ENCODE measurements at regions not wholly inside any gene's neighbourhood (a gene's known extent, or its start where the extent isn't known, plus 50 kb on each side); places are given as distances from the start of the nearest gene placed in this dataset.
"Not testable (repeated sequence)": the region's sequence is repeated elsewhere in the genome, so short reads cannot be mapped to it uniquely, and the experiment has no call there.

- Mint-ChIP-seq H3K4me1 (peaks cover 12 to 34% (median 25%) of the 10 kb centered on the region in 3 donors), H3K27ac (no peak overlapping the region), H3K36me3 (peaks cover 6 to 9% of the 10 kb centered on the region in 2 donors), H3K4me3 (peak overlapping the region in 7 of 8 donors; percentile 6 to 87 (median 73)), H3K27me3 (peaks cover 42 to 65% (median 51%) of the 10 kb centered on the region in 3 donors), H3K9me3 (peaks cover 5 to 13% (median 9%) of the 10 kb centered on the region in 7 donors)
- ATAC-seq (ENCODE audit: low read depth in 2 of 2) (no peak), DNase-seq (no peak)
These were observed 135.2 kb upstream of the C11orf58 start for GRCh38 chr11:16603245-16603644.

GRCh38 chr11:16598906-16599305, 139.5 kb upstream of the C11orf58 start:
- H3K4me3 Mint-ChIP-seq, result no peak overlapping the region
- H3K27me3 Mint-ChIP-seq, result peaks cover 29 to 47% (median 37%) of the 10 kb centered on the region in 3 donors
- H3K9me3 Mint-ChIP-seq, result peaks cover 0 to 4% (median 0%) of the 10 kb centered on the region in 7 donors

GRCh38 chr11:16598032-16598431, 140.4 kb upstream of the C11orf58 start:
- peaks cover 28 to 38% (median 33%) of the 10 kb centered on the region in 3 donors for H3K27me3 Mint-ChIP-seq
- no peak overlapping the region for H3K27ac Mint-ChIP-seq

More at GRCh38 chr11:16598906-16599305, 139.5 kb upstream of the C11orf58 start:
- H3K4me1 Mint-ChIP-seq, result peaks cover 4 to 7% (median 4%) of the 10 kb centered on the region in 3 donors
- H3K36me3 Mint-ChIP-seq, result no peaks in the 10 kb centered on the region
- DNase-seq, result no peak
- H3K27ac Mint-ChIP-seq, result no peak overlapping the region
- ATAC-seq (ENCODE audit: low read depth in 2 of 2), result no peak

GRCh38 chr11:16596231-16596630, 142.2 kb upstream of the C11orf58 start:
- Mint-ChIP-seq H3K36me3 (no peaks in the 10 kb centered on the region), H3K9me3 (peaks cover 0 to 2% (median 0%) of the 10 kb centered on the region in 7 donors), H3K27ac (peak overlapping the region in 1 of 6 donors; percentile 12), H3K27me3 (peaks cover 13 to 25% (median 22%) of the 10 kb centered on the region in 3 donors), H3K4me1 (no peaks in the 10 kb centered on the region), H3K4me3 (no peak overlapping the region)
- ATAC-seq (ENCODE audit: low read depth in 2 of 2), result no peak
- no peak for DNase-seq

More at GRCh38 chr11:16598032-16598431, 140.4 kb upstream of the C11orf58 start:
- no peak for ATAC-seq (ENCODE audit: low read depth in 2 of 2)
- Mint-ChIP-seq H3K4me3 (no peak overlapping the region), H3K4me1 (no peaks in the 10 kb centered on the region), H3K36me3 (no peaks in the 10 kb centered on the region), H3K9me3 (peaks cover 0 to 3% (median 0%) of the 10 kb centered on the region in 7 donors)
- no peak for DNase-seq

- ATAC-seq (ENCODE audit: low read depth in 2 of 2) (no peak), DNase-seq (no peak)
- Mint-ChIP-seq H3K4me3 (no peak overlapping the region), H3K36me3 (no peaks in the 10 kb centered on the region), H3K27ac (no peak overlapping the region), H3K4me1 (no peaks in the 10 kb centered on the region), H3K9me3 (peaks cover 0 to 3% (median 0%) of the 10 kb centered on the region in 7 donors), H3K27me3 (peaks cover 0 to 10% (median 2%) of the 10 kb centered on the region in 3 donors)
These were observed 147.3 kb upstream of the C11orf58 start for GRCh38 chr11:16591157-16591556.

GRCh38 chr11:16587670-16588069, 150.8 kb upstream of the C11orf58 start:
- Mint-ChIP-seq H3K27me3 (peaks cover 0 to 3% (median 0%) of the 10 kb centered on the region in 3 donors), H3K9me3 (peaks cover 0 to 3% (median 0%) of the 10 kb centered on the region in 7 donors), H3K4me3 (no peak overlapping the region), H3K4me1 (no peaks in the 10 kb centered on the region), H3K36me3 (no peaks in the 10 kb centered on the region), H3K27ac (no peak overlapping the region)
- no peak for ATAC-seq (ENCODE audit: low read depth in 2 of 2)
- DNase-seq, result no peak

- peak overlapping the region in 1 of 6 donors; percentile 25 for H3K27ac Mint-ChIP-seq
- H3K4me3 Mint-ChIP-seq, result no peak overlapping the region
- no peaks in the 10 kb centered on the region for H3K4me1 Mint-ChIP-seq
- H3K27me3 Mint-ChIP-seq, result peaks cover 0 to 4% (median 0%) of the 10 kb centered on the region in 3 donors
- H3K36me3 Mint-ChIP-seq, result no peaks in the 10 kb centered on the region
- ATAC-seq (ENCODE audit: low read depth in 2 of 2), result no peak
- peaks cover 0 to 4% (median 0%) of the 10 kb centered on the region in 7 donors for H3K9me3 Mint-ChIP-seq
- DNase-seq, result no peak
These were observed 153.9 kb upstream of the C11orf58 start for GRCh38 chr11:16584569-16584968.

GRCh38 chr11:16581078-16581477, 157.4 kb upstream of the C11orf58 start:
- not testable (repeated sequence) for H3K27ac Mint-ChIP-seq

GRCh38 chr11:16577490-16577889, 161.0 kb upstream of the C11orf58 start:
- Mint-ChIP-seq H3K4me3 (no peak overlapping the region), H3K9me3 (peaks cover 0 to 11% (median 0%) of the 10 kb centered on the region in 7 donors), H3K27me3 (peaks cover 0 to 5% (median 0%) of the 10 kb centered on the region in 3 donors), H3K27ac (no peak overlapping the region), H3K36me3 (no peaks in the 10 kb centered on the region), H3K4me1 (no peaks in the 10 kb centered on the region)
- ATAC-seq (ENCODE audit: low read depth in 2 of 2) (no peak), DNase-seq (no peak)

More at GRCh38 chr11:16581078-16581477, 157.4 kb upstream of the C11orf58 start:
- H3K4me1 Mint-ChIP-seq; H3K36me3 Mint-ChIP-seq; H3K9me3 Mint-ChIP-seq; DNase-seq; H3K4me3 Mint-ChIP-seq; H3K27me3 Mint-ChIP-seq; ATAC-seq (ENCODE audit: low read depth in 2 of 2): not testable (repeated sequence)

GRCh38 chr11:16574889-16575288, 163.6 kb upstream of the C11orf58 start:
- not testable (repeated sequence) for H3K4me3 Mint-ChIP-seq; H3K27me3 Mint-ChIP-seq; ATAC-seq (ENCODE audit: low read depth in 2 of 2); DNase-seq; H3K27ac Mint-ChIP-seq; H3K4me1 Mint-ChIP-seq; H3K9me3 Mint-ChIP-seq; H3K36me3 Mint-ChIP-seq

- no peak for ATAC-seq (ENCODE audit: low read depth in 2 of 2)
- no peak overlapping the region for H3K27ac Mint-ChIP-seq
- no peak overlapping the region for H3K4me3 Mint-ChIP-seq
- peaks cover 0 to 8% (median 0%) of the 10 kb centered on the region in 7 donors for H3K9me3 Mint-ChIP-seq
- no peaks in the 10 kb centered on the region for H3K36me3 Mint-ChIP-seq
- peaks cover 0 to 4% (median 0%) of the 10 kb centered on the region in 3 donors for H3K27me3 Mint-ChIP-seq
- no peaks in the 10 kb centered on the region for H3K4me1 Mint-ChIP-seq
- no peak for DNase-seq
These were observed 165.5 kb upstream of the C11orf58 start for GRCh38 chr11:16572945-16573344.

- H3K9me3 Mint-ChIP-seq, result peaks cover 0 to 5% (median 0%) of the 10 kb centered on the region in 7 donors
- ATAC-seq (ENCODE audit: low read depth in 2 of 2), result no peak
- peaks cover 0 to 6% (median 0%) of the 10 kb centered on the region in 3 donors for H3K27me3 Mint-ChIP-seq
- no peaks in the 10 kb centered on the region for H3K4me1 Mint-ChIP-seq
- H3K36me3 Mint-ChIP-seq, result no peaks in the 10 kb centered on the region
- H3K27ac Mint-ChIP-seq, result no peak overlapping the region
- no peak for DNase-seq
- no peak overlapping the region for H3K4me3 Mint-ChIP-seq
These were observed 177.3 kb upstream of the C11orf58 start for GRCh38 chr11:16561150-16561549.

- H3K27me3 Mint-ChIP-seq, result peaks cover 0 to 6% (median 0%) of the 10 kb centered on the region in 3 donors
- no peaks in the 10 kb centered on the region for H3K4me1 Mint-ChIP-seq
- no peaks in the 10 kb centered on the region for H3K36me3 Mint-ChIP-seq
- DNase-seq (no peak), ATAC-seq (ENCODE audit: low read depth in 2 of 2) (no peak)
- H3K9me3 Mint-ChIP-seq, result peaks cover 0 to 5% (median 0%) of the 10 kb centered on the region in 7 donors
- H3K4me3 Mint-ChIP-seq, result no peak overlapping the region
- H3K27ac Mint-ChIP-seq, result no peak overlapping the region
These were observed 180.0 kb upstream of the C11orf58 start for GRCh38 chr11:16558494-16558893.

GRCh38 chr11:16555956-16556355, 182.5 kb upstream of the C11orf58 start:
- no peaks in the 10 kb centered on the region for H3K4me1 Mint-ChIP-seq
- H3K9me3 Mint-ChIP-seq, result peaks cover 0 to 10% (median 0%) of the 10 kb centered on the region in 7 donors
- no peaks in the 10 kb centered on the region for H3K27me3 Mint-ChIP-seq
- no peaks in the 10 kb centered on the region for H3K36me3 Mint-ChIP-seq
- DNase-seq (no peak), ATAC-seq (ENCODE audit: low read depth in 2 of 2) (no peak)
- H3K4me3 Mint-ChIP-seq, result no peak overlapping the region
- H3K27ac Mint-ChIP-seq, result no peak overlapping the region
